ENCODE measurements at regions not wholly inside any gene's neighbourhood (a gene's known extent, or its start where the extent isn't known, plus 50 kb on each side); places are given as distances from the start of the nearest gene placed in this dataset.

DNA sequence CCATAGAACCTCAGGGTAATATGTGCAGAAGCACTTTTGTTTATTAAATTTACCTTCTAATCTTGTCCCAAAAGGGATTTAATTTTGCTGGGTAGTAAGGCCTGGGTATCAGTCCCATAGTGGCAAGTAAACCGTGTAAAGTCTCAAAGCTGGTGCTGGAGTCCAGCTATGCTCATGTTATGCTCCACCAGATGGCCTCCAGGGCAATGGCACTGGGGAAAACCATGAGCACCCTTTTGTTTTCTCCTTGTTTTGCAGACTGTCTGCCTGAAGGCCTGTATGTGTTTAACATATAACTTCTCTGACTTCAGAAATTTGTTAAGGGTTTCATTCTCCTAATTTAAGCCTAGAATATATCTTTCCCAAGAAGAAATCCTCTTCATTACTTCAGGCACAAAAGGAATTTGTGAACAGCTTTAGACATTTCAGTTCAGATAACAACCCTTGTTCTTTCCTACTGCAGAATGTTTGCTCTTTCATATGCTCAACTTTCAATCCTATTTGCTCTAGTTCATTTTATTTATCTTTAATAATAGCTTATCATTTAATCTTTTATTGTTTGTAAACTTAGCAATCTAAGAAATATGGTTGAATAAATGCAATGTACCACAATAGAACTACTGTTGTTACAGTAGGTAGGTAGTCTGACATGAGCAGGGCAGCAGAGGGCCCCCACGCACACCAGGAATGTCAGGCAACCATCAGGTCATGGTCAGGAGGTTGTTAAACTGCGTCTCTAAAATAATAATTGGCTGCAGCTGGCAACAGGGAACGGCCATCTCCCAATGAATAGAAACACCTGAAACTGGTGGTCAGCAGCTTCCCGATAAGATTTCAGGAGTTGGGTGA is 162.8 kb downstream of the TENT5A start:
- TF ChIP-seq CTCF (IDR thresholded peaks at IDR 0.05; ENCODE audit: insufficient read depth, low read length) = no peak
- TF ChIP-seq, protein P1, sequence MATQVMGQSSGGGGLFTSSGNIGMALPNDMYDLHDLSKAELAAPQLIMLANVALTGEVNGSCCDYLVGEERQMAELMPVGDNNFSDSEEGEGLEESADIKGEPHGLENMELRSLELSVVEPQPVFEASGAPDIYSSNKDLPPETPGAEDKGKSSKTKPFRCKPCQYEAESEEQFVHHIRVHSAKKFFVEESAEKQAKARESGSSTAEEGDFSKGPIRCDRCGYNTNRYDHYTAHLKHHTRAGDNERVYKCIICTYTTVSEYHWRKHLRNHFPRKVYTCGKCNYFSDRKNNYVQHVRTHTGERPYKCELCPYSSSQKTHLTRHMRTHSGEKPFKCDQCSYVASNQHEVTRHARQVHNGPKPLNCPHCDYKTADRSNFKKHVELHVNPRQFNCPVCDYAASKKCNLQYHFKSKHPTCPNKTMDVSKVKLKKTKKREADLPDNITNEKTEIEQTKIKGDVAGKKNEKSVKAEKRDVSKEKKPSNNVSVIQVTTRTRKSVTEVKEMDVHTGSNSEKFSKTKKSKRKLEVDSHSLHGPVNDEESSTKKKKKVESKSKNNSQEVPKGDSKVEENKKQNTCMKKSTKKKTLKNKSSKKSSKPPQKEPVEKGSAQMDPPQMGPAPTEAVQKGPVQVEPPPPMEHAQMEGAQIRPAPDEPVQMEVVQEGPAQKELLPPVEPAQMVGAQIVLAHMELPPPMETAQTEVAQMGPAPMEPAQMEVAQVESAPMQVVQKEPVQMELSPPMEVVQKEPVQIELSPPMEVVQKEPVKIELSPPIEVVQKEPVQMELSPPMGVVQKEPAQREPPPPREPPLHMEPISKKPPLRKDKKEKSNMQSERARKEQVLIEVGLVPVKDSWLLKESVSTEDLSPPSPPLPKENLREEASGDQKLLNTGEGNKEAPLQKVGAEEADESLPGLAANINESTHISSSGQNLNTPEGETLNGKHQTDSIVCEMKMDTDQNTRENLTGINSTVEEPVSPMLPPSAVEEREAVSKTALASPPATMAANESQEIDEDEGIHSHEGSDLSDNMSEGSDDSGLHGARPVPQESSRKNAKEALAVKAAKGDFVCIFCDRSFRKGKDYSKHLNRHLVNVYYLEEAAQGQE (IDR thresholded peaks at IDR 0.05; ENCODE audit: insufficient replicate concordance, low read depth) = no peak
- TF ChIP-seq POLR2AphosphoS5 (IDR thresholded peaks at IDR 0.05; ENCODE audit: low read depth) = no peak
- TF ChIP-seq SPI1 (IDR thresholded peaks at IDR 0.05; ENCODE audit: borderline replicate concordance, low read depth) = no peak
- no peak for TF ChIP-seq GABPA (IDR thresholded peaks at IDR 0.05; ENCODE audit: low read depth)

All from HL-60 (cell line).